GM21717 (cell line): ENCODE measurements at regions not wholly inside any gene's neighbourhood (a gene's known extent, or its start where the extent isn't known, plus 50 kb on each side); places are given as distances from the start of the nearest gene placed in this dataset.
"Not testable (repeated sequence)": the region's sequence is repeated elsewhere in the genome, so short reads cannot be mapped to it uniquely, and the experiment has no call there.

ENCODE experiments used
- ATAC-seq: cut with Tn5 transposase; IDR thresholded peaks from one replicate; pipeline ENCODE4 v1.9.1; 2021; ENCODE audit warnings: mild to moderate bottlenecking, moderate library complexity; ENCODE audit not compliant: unreplicated experiment

DNA sequence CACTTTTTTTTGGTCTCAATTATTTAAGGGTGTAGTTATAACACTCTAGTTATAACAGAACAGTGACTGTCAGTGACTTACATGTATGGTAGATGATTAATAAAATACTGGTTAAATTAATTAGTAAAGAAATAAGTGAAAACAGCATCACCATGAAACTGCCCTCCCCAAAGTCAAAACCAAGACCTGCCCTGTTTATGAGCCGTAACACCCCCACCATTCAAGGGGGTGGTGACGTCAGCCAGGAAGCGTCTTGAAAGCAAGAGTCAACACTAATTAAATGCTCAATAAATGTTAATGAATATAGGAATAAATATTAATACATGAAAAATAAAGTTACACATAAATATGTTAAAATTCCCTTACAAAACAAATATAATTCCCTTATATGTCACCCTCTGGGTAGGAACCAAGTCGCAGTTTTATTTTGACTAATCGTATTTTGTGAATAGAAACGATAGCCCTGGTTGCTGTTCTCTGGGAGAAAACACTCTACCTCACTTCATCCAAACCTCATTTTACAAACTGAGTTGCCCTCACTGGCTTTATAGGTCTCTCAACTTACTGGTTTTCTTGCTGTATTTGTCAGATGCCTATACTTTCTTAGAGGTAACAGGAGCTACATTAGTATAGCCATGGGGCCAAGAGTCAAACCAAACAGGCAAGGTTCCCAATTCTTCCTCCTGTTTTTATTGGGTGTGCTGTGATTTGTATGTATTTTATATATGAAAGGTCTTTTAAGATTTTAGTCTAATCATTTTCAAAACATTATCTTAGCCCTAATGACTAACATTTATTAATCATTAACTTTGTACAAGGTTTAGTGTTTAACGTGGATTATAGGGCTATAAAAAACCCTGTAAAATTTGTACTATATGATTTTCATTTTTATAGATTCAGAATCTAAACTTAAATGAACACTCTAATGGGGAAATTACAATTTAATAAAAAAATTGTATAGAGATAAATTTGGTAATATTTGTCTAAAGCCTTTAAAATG is 227.9 kb upstream of the IRAK1BP1 start:
- no peak for ATAC-seq

GRCh38 chr6:78643976-78644375 is 223.4 kb upstream of the IRAK1BP1 start:
- not testable (repeated sequence) for ATAC-seq

DNA sequence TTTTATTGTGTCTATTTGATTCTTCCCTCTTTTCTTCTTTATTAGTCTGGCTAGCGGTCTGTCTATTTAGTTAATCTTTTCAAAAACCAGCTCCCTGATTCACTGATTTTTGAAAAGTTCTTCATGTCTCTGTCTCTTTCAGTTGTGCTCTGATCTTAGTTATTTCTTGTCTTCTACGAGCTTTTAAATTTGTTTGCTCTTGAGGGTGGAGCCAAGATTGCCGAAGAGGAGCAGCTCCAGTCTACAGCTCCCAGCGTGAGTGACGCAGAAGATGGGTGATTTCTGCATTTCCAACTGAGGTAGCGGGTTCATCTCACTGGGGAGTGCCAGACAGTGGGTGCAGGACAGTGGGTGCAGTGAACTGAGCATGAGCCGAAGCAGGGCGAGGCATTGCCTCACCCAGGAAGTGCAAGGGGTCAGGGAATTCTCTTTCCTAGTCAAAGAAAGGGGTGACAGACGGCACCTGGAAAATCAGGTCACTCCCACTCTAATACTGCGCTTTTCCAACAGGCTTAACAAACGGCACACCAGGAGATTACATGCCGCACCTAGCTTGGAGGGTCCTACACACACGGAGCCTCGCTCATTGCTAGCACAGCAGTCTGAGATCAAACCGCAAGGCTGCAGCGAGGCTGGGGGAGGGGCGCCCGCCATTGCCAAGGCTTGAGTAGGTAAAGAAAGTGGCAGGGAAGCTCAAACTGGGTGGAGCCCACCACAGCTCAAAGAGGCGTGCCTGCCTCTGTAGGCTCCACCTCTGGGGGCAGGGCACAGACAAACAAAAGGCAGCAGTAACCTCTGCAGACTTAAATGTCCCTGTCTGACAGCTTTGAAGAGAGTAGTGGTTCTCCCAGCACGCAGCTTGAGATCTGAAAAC is 220.6 kb upstream of the IRAK1BP1 start:
- ATAC-seq: not testable (repeated sequence)

DNA sequence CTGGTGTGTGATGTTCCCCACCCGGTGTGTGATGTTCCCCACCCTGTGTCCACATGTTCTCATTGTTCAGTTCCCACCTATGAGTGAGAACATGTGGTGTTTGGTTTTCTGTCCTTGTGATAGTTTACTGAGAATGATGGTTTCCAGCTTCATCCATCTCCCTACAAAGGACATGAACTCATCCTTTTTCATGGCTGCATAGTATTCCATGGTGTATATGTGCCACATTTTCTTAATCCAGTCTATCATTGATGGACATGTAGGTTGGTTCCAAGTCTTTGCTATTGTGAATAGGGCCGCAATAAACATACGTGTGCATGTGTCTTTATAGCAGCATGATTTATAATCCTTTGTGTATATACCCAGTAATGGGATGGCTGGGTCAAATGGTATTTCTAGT is 201.5 kb upstream of the IRAK1BP1 start:
- ATAC-seq: not testable (repeated sequence)

DNA sequence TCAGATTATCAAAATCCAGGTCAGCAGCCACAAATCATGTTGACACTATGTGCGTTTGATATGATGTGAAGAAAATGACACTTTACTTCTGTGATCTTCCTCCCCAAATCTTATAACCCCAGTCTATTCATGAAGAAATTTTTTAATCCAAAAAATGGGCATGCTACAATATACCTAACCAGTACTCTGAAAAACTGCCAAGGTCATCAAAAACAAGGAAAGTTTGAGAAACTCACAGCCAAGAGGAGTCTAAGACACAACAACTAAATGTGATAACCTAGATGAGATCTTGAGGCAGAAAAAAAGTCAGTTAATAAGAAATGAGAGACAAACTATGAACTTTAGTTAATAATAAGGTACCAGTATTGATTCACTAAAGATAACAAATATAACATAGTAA is 200.6 kb upstream of the IRAK1BP1 start:
- ATAC-seq: no peak

- no peak for ATAC-seq
Observed at GRCh38 chr6:78670156-78670555, 197.2 kb upstream of the IRAK1BP1 start.

DNA sequence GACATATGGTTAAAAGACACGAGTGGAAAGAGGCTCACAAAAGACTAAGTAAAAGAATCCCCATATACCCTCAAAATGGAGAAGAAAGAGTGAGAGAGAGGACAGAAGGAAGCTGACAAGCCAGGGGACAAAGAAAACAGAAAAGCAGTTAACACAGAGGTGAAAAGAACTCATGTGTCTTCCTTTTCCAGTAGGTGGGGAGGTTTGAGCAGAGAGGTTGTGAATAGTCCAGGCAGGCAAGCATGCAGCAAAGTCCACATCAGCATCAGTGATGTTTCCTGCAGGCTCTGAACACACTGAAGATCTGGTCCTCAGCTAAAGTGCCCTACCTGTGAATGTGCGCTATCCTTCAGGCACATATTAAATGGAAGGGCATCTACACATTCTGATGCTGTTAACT is 196.5 kb upstream of the IRAK1BP1 start:
- ATAC-seq: no peak

DNA sequence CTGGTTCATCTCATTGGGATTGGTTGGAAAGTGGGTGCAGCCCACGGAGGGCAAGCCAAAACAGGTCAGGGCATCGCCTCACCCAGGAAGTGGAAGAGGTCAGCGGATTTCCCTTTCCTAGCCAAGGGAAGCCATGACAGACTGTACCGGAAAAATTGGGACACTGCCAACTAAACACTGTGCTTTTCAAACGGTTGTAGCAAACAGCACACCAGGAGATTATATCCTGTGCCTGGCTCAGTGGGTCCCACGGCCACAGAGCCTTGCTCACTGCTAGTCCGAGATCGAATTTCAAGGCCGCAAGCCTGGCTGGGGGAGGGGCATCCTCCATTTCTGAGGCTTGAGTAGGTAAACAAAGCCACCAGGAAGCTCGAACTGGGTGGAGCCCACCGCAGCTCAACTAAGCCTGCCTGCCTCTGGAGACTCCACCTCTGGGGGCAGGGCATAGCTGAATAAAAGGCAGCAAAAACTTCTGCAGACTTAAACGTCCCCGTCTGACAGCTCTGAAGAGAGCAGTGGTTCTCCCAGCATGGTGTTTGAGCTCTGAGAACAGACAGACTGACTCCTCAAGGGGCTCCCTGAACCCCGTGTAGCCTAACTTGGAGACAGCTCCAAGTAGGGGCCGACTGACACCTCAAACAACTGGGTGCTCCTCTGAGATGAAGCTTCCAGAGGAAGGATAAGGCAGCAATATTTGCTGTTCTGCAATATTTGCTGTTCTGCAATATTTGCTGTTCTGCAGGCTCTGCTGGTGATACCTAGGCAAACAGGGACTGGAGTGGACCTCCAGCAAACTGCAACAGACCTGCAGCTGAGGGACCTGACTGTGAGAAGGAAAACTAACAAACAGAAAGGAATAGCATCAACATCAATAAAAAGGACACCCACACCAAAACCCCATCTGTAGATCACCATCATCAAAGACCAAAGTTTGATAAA is 191.0 kb upstream of the IRAK1BP1 start:
- ATAC-seq: not testable (repeated sequence)

- ATAC-seq: no peak
Observed at GRCh38 chr6:78688668-78689067, 178.7 kb upstream of the IRAK1BP1 start.

- no peak for ATAC-seq
Observed at GRCh38 chr6:78693835-78694234, 173.5 kb upstream of the IRAK1BP1 start.

- not testable (repeated sequence) for ATAC-seq
Observed at GRCh38 chr6:78694628-78695027, 172.7 kb upstream of the IRAK1BP1 start.

GRCh38 chr6:78700991-78701390 is 166.4 kb upstream of the IRAK1BP1 start:
- ATAC-seq: no peak

- no peak for ATAC-seq
Observed at GRCh38 chr6:78701407-78701806, 165.9 kb upstream of the IRAK1BP1 start.

GRCh38 chr6:78709021-78709420 is 158.3 kb upstream of the IRAK1BP1 start:
- no peak for ATAC-seq

GRCh38 chr6:78713564-78713963 is 153.8 kb upstream of the IRAK1BP1 start:
- ATAC-seq: no peak

DNA sequence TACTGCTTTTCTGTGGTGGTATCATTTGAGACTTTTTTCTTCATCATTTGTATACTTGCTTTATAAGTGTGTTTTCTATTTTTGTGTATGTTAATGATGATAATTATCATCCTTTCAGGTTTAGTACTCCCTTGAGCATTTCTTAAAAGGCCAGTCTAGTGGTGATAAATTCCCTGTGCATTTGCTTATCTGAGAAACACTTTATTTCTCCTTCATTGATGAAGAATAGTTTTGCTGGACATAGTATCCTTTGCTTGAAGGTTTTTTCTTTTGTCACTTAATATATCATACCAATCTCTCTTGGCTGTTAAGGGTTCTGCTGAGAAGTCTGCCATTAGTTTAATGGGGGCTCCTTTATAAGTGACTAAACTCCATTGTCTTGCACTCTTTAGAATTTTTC is 123.2 kb upstream of the IRAK1BP1 start:
- no peak for ATAC-seq

DNA sequence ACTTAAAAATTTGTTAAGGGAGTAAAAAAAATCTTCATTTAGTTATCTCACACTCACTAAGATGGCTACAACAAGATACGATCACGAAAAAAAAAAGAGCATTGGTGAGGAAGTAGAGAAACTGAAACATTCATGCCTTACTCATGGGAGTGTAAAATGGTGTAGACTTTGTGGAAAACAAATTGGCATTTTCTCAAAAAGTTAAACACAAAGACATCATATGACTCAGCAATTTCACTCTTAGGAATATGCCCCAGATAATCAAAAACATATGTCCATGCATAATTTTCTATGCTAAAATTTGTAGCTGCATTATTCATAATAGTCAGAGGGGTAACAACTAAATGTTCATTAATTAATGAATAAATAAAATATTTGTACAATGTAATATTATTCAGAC is 120.9 kb upstream of the IRAK1BP1 start:
- ATAC-seq: no peak

GRCh38 chr6:78749326-78749725 is 118.0 kb upstream of the IRAK1BP1 start:
- no peak for ATAC-seq

DNA sequence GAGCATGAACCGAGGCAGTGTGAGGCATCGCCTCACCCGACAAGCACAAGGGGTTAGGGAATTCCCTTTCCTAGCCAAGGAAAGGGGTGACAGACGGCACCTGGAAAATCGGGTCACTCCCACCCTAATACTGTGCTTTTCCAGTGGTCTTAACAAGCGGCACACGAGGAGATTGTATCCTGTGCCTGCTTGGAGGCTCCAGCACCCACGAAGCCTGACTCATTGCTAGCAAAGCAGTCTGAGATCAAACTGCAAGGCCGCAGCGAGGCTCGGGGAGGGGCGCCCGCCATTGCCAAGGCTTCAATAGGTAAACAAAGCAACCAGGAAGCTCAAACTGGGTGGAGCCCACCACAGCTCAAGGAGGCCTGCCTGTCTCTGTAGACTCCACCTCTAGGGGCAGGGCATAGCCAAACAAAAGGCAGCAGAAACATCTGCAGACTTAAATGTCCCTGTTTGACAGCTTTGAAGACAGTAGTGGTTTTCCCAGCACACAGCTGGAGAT is 109.0 kb upstream of the IRAK1BP1 start:
- not testable (repeated sequence) for ATAC-seq

DNA sequence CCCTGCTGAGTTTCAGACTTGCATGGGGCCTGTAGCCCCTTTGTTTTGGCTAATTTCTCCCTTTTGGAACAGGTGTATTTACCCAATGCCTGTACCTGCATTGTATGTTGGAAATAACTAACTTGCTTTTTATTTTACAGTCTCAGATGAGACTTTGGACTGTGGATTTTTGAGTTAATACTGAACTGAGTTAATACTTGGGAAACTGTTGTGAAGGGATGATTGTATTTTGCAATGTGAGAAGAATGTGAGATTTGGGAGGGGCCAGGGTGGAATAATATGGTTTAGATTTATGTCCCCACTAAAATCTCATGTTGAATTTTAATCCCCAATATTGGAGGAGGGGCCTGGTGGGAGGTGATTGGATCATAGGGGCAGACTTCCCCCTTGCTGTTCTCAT is 99.1 kb upstream of the IRAK1BP1 start:
- no peak for ATAC-seq
